KG1 (cell line): ENCODE measurements at regions not wholly inside any gene's neighbourhood (a gene's known extent, or its start where the extent isn't known, plus 50 kb on each side); places are given as distances from the start of the nearest gene placed in this dataset.
"Not testable (repeated sequence)": the region's sequence is repeated elsewhere in the genome, so short reads cannot be mapped to it uniquely, and the experiment has no call there.

Experiments used
- DNase-seq: peaks from one replicate; lab custom pipeline; 2025; lab: John Stamatoyannopoulos, UW

- no peak for DNase-seq
These were observed 137.9 kb upstream of the LSM14A start for GRCh38 chr19:34034318-34034846.

- peak; percentile 0 for DNase-seq
These were observed 130.3 kb upstream of the LSM14A start for GRCh38 chr19:34041925-34042521.

DNA sequence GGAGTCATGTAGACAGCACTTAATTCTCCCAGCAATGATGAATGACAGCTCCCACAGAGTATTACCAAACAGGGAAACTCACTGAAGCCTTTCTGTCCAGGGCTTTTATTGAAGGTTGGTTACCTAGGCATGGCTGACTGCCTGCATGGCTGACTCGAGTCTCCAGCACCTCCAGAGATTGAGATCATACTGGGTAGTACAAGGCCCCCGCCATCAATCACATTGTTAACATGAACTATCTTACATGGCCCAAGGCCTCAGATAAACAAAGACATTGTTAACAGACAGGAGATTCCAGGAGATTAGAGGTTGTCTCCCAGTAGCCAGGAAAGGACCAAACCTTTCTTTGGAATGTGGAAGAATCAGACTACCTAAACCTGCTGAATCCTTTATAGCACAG is 128.3 kb upstream of the LSM14A start:
- no peak for DNase-seq

DNA sequence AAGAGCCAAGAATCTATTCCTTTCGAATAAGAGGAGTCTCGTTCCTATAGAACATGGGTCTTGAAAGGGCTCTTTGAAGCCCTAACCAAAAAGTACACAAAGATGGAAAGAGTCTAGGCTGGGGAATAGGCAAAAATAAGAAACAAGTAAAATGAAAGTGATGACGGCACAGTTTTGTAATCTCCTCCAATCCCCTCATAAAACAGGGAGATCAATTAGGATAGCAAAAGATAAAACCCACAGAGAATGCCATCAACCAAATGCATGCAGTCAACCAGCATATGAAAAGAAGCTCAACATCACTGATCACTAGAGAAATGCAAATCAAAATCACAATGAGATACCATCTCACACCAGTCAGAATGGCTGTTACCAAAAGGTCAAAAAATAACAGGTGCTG is 122.4 kb upstream of the LSM14A start:
- DNase-seq, result no peak

GRCh38 chr19:34050430-34050829 is 121.9 kb upstream of the LSM14A start:
- not testable (repeated sequence) for DNase-seq

GRCh38 chr19:34051255-34051654 is 121.0 kb upstream of the LSM14A start:
- no peak for DNase-seq

DNA sequence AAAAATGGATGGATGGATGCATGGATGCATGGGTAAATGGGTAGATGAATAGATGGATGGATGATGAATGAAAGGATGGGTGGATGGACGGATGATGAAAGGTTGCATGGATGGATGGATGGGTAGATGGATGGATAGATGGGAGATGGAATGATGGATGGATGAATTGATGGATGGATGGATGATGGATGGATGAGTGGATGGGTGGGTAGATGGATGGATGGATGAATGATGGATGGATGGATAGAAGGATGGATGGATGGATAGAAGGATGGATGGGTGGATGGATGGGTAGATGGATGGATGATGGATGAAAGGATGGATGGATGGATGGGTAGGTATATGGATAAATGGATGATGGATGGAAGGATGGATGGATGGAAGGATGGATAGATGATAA is 115.1 kb upstream of the LSM14A start:
- DNase-seq, result no peak

DNA sequence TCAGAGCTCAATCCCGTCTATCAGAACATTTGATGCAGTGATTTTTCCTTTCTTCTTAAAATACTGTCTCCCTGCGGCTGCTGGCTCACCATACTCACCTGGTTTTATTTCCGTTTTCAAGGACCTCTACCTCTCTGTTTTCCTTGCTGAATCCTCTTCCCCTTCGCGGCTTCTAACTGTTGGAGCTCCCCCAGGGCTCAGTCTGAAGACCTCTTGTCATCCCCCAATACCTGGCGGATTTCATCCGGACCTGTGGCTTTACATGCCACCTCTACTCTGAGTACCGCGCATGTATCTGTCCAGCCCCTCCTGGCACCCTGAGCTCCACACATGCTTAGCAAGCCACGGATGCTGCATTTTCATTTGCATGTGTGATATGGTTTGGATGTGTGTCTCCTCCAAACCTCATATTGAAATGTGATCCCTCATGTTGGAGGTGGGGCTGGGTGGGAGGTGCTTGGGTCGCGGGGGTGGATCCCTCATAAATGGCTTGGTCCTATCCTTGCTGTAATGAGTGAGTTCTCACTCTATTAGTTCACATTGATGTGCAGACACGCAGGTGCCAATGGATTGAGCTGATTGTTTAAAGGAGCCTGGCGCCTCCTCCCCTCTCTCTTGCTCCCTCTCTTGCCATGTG is 106.2 kb upstream of the LSM14A start:
- DNase-seq, result no peak

DNA sequence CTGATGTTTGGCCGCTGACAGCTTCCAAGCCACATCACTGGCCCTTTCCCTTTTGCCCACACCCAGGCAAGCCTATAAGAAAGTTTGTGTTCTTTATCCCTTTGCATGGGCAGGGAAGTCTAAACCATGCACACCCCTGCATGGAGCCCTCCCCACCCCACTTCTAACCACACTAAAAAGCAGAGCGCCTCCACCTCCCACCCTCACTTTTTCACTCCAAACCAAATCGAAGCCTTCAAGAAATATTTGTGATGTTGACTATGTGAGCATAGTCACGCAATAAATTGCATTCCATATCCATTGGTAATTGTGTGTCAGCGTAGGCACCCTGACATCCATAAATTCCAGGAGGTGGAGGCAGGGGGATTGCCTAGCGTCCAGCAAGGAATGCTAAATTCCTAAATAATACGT is 104.4 kb upstream of the LSM14A start:
- no peak for DNase-seq

DNA sequence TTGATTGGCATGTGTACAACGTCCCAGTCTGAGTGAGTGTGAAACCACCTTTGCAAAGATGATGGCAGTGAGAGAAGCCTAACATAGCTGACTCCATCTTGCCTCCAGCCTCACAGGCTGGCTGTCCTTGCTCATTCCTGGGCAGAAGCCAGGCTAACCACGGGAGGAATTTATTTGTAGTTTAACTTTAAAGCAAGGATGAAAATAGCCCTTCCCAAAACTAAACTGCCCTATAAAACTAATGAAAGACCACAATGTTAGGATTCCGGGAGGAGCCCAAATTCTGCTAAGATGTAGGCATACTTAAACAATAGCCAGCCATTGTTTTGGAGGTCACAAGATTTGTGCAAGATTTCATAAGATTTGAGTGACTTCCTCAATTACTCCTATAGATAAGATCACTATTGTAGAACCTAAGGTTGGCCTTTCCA is 96.6 kb upstream of the LSM14A start:
- no peak for DNase-seq

- DNase-seq, result no peak
These were observed 89.8 kb upstream of the LSM14A start for GRCh38 chr19:34082289-34083077.

DNA sequence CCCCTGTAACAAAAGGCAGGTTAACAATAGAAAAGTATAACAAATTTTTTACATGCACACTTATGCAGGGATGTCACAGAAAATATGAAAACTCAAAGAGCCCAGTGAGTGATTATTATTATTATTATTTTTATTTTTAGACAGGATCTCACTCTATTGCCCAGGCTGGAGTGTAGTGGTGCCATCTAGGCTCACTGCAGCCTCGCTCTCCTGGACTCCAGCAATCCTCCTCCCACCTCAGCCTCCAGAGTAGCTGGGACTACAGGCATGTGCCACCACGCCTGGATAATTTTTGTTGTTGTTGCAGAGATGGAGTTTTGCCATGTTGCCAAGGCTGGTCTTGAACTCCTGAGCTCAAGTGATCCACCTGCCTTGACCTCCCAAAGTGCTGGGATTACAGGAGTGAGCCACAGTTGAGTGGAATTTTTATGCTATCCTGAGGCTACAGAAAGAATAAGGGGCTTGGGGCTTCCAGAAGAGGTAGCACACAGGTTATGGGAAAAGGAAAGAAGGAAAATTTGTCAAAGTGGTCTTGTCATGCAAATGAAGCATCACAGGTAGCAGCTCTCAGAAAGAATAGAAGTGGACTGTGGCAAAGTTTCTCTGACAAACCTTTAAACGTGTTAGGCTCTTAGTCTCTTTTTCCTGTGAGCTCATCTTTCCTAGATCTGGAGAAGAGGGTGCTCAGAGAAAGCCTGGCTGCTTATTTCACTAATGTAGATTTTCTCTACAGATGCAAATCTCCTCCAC is 87.7 kb upstream of the LSM14A start:
- DNase-seq, result no peak

- DNase-seq, result no peak
These were observed 87.0 kb upstream of the LSM14A start for GRCh38 chr19:34085336-34085735.

DNA sequence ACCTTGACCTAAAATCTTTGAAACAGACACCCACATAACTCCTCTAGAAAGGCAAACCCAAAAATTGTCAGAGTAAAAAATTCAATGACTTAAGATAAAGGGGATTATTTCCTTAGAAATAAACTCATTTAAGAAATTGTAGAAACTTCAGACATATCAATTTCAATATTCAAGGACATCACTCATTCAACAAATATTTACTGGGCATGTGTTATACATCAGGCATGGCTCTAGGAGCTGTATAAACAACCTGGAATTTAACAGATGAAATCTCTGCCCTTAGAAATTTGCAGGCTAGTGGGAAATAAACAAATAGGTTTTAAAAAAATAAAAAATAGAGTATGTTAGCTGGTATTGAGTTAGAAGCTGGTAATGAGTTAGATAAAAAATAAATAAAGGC is 84.0 kb upstream of the LSM14A start:
- no peak for DNase-seq

- no peak for DNase-seq
These were observed 82.7 kb upstream of the LSM14A start for GRCh38 chr19:34089566-34089965.

DNA sequence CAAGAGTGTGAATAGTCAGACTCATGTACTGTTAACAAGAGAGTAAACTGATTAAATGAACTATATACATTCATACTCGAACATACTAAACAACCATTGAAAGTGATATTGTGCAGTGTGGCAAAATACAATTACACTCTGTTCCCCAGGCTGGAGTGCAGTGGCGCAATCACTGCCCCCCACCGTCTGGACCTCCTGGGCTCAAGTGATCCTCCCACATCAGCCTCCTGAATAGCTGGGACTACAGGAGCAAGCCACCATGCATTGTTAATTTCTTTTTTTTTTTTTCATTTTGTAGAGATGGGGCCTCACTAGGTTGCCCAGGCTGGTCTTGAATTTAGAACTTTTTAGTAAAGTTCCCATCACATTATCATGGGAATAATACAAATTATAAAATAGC is 77.3 kb upstream of the LSM14A start:
- no peak for DNase-seq

DNA sequence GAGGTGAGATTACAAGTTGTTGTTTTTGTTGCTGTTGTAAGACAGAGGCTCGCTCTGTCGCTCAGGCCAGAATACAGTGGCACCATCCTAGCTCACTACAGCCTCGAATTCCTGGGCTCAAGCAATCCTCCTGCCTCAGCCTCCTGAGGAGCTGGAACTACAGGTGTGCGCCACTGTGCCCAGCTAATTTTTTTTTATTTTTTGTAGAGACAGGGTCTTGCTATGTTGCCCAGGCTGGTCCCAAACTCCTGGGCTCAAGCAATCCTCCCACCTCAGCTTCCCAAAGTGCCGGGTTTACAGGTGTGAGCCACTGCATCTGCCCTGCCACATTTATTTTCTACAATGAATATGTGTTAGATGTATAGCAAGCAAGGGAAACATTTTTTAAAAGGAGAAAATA is 76.9 kb upstream of the LSM14A start:
- not testable (repeated sequence) for DNase-seq

DNA sequence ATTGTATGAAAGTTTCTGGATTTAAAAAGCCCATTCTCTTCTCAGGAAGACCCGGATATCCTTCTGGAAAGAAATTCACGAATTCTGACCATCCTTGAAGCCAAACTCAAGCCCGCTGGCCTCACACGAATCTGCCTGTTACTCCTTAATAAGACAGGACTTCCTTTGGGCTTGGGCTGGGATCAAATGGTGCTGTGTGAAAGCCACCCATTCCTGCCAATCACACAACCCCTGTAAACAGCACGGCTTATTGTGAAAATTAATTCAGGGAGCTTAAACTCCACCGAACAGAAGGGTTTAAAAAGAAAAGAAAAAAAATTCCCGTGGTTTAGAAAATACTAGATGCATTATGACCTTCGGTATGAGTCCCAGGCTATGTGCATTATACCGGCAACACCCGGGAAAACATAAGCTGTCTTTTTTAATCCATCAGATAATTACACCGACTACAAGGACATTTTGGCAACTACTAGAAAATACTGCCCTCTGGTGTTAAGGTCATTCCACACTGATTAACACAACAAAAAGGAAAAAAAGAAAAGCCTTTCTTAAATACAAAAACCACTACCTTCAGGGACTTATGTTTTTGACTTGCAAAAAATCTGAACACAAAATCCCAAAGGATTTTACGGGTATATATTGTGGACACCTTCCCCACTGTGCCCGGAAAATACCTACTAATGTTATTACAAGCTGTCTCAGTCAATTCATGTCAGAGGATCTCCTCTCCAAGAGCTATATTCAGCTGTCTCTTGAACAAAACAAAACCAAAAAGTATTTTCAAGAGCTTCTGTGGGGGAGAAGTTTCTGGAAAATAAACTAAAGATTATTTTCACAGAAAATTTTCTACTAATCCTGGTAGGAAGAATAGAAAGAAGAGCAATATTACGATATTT is 76.0 kb upstream of the LSM14A start:
- peak; percentile 2 for DNase-seq

- no peak for DNase-seq
These were observed 68.2 kb upstream of the LSM14A start for GRCh38 chr19:34104096-34104495.

DNA sequence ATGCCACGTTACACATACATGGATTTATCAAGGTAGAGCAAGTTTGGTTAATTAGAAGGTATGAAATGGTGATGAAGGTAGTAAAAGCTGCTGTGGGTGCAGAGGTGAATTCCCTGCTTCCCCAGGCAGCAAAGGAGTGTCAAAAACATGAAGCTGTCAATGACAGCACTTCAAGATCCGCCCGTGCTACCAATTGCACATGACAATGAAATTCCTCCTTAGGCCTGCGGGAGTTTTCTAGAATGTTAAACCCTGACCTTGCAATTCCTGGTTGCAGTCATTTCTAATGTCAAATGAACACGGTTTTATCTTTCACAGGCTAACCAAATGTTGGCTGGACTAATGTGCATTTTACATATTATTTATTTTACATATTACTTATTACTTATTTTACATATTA is 67.7 kb upstream of the LSM14A start:
- DNase-seq, result no peak

DNA sequence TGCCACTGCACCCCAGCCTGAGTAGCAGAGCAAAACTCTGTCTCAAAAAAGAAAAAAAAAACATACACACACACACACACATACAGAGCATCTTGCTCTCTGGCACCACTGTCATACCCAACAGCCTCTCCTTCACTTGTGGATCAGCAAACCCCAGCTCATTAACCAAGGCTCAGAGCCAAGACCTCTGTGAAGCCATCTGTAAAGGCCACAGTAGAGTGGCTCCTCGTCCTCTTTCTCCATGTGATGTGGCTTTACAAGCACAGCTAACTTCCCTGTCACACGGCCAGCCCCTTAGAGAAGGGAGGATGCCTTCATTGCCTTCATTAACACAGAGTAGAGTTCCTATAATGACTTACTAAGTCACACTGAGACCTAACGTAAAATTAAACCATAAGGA is 62.7 kb upstream of the LSM14A start:
- no peak for DNase-seq
